Caco-2 (cell line): ENCODE measurements at regions not wholly inside any gene's neighbourhood (a gene's known extent, or its start where the extent isn't known, plus 50 kb on each side); places are given as distances from the start of the nearest gene placed in this dataset.
A peak's percentile ranks its signal among the peaks of the same experiment; 100 is the strongest.

Source experiments
- BruUV-seq: library from RNA; stranded (reverse); fragments of 400-500 nt; replicated peaks from 2 replicates; lab custom pipeline; 2021; lab: Mats Ljungman, UMichigan
- CTCF ChIA-PET: fragments of 300-600 bp; sonication (Branson Sonifier 250); formaldehyde crosslinking; loops from one replicate; lab custom pipeline; 2022; ENCODE audit warnings: antibody characterized with exemption; lab: Charles Lee
- POLR2A ChIA-PET: fragments of 300-600 bp; sonication (Branson Sonifier 250); formaldehyde crosslinking; loops from one replicate; lab custom pipeline; 2022; ENCODE audit warnings: antibody characterized with exemption; lab: Charles Lee
- DNase-seq, 2 experiments: peaks; one replicate each; pipeline versions ENCODE4 v3.0.0 to v3.0.0-alpha.2; 2020 to 2022
- H3K27me3 ChIP-seq: replicated peaks from 2 replicates; pipeline ENCODE4 v1.6.0; 2011; ENCODE audit warnings: low read length; ENCODE audit not compliant: control insufficient read depth, insufficient read depth
- H3K36me3 ChIP-seq: 2 replicates; pipeline ENCODE4 v1.5.1; 2011; ENCODE audit warnings: low read length; ENCODE audit not compliant: control insufficient read depth, insufficient read depth
- H3K4me1 ChIP-seq: fragments of 250-450 bp; sonication (Bioruptor Pico); 2 replicates; pipeline ENCODE4 v1.5.1; 2020; ENCODE audit warnings: mild to moderate bottlenecking
- H3K4me3 ChIP-seq: 2 replicates; pipeline ENCODE4 v1.5.1; 2011; ENCODE audit warnings: low read depth, mild to moderate bottlenecking, control low read depth, low read length
- H3K9me3 ChIP-seq: fragments of 250-450 bp; sonication (Bioruptor Pico); 2 replicates; pipeline ENCODE4 v1.5.1; 2020; ENCODE audit warnings: mild to moderate bottlenecking, moderate library complexity
- H3K27ac Mint-ChIP-seq: one replicate; pipeline ENCODE4 v1.8.0; 2022; ENCODE audit warnings: mixed read lengths; ENCODE audit not compliant: unreplicated experiment
- H3K27me3 Mint-ChIP-seq: one replicate; pipeline ENCODE4 v1.8.0; 2022; ENCODE audit warnings: mixed read lengths; ENCODE audit not compliant: insufficient read depth, unreplicated experiment
- H3K36me3 Mint-ChIP-seq: one replicate; pipeline ENCODE4 v1.8.0; 2022; ENCODE audit warnings: mild to moderate bottlenecking, mixed read lengths; ENCODE audit not compliant: insufficient read depth, unreplicated experiment
- H3K4me1 Mint-ChIP-seq: one replicate; pipeline ENCODE4 v1.8.0; 2022; ENCODE audit warnings: low read depth, mixed read lengths; ENCODE audit not compliant: unreplicated experiment
- H3K4me3 Mint-ChIP-seq: one replicate; pipeline ENCODE4 v1.8.0; 2022; ENCODE audit warnings: mild to moderate bottlenecking, moderate library complexity, mixed read lengths; ENCODE audit not compliant: unreplicated experiment
- H3K9me3 Mint-ChIP-seq: one replicate; pipeline ENCODE4 v1.8.0; 2022; ENCODE audit warnings: mixed read lengths; ENCODE audit not compliant: unreplicated experiment
- intact Hi-C: fragments of 100-400 bp; cut with micrococcal nuclease; formaldehyde crosslinking; loops from one replicate; pipeline ENCODE4 v1.10.0; 2022; ENCODE audit not compliant: unreplicated experiment
- TF ChIP-seq, protein P1 (sequence below), 2 experiments: fragments of 200-600 bp in 1 of 2; IDR thresholded peaks; 1 replicate in 1 of 2; 2 replicates in 1 of 2; pipeline versions ENCODE4 v1.5.1 to v1.8.0; 2011 to 2022; ENCODE audit warnings: antibody characterized with exemption in 1 of 2, control low read depth in 1 of 2, inconsistent platforms in 1 of 2, low read depth in 1 of 2, low read length in 1 of 2, mild to moderate bottlenecking in 1 of 2, moderate library complexity in 1 of 2; ENCODE audit not compliant: insufficient read depth in 1 of 2, severe bottlenecking in 1 of 2, unreplicated experiment in 1 of 2

DNA sequence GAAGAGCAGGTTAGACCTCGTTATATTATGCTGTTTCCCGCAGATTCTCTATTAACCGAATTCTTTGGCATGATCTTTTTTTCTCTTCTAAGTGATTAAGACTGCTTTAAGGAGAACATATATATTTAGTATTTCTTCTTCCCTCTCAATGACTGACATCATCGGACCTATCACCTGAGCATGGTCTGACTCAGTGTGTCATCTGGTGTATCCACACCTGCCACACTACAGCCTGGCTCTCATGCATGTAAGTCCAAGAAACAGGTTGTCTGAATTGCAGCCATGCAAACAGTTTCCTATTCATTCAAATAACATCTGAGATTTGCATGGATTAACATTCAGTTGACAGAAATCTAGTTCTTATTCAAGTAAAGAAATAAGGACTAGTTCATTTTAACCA lies 55.1 kb upstream of the CWC22 start:
- Mint-ChIP-seq H3K36me3 (no peaks in the 10 kb centered on the region), H3K27ac (no peak overlapping the region), H3K27me3 (no peaks in the 10 kb centered on the region), H3K4me3 (no peak overlapping the region), H3K4me1 (peaks cover 3% of the 10 kb centered on the region), H3K9me3 (no peaks in the 10 kb centered on the region)
- TF ChIP-seq, protein P1, sequence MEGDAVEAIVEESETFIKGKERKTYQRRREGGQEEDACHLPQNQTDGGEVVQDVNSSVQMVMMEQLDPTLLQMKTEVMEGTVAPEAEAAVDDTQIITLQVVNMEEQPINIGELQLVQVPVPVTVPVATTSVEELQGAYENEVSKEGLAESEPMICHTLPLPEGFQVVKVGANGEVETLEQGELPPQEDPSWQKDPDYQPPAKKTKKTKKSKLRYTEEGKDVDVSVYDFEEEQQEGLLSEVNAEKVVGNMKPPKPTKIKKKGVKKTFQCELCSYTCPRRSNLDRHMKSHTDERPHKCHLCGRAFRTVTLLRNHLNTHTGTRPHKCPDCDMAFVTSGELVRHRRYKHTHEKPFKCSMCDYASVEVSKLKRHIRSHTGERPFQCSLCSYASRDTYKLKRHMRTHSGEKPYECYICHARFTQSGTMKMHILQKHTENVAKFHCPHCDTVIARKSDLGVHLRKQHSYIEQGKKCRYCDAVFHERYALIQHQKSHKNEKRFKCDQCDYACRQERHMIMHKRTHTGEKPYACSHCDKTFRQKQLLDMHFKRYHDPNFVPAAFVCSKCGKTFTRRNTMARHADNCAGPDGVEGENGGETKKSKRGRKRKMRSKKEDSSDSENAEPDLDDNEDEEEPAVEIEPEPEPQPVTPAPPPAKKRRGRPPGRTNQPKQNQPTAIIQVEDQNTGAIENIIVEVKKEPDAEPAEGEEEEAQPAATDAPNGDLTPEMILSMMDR (IDR thresholded peaks at IDR 0.05; ENCODE audit: insufficient read depth in 1 of 2, low read depth in 1 of 2, low read length in 1 of 2, severe bottlenecking in 1 of 2, unreplicated experiment in 1 of 2) = no peak
- no TSS peak for BruUV-seq
- Histone ChIP-seq H3K27me3 (no peaks in the 10 kb centered on the region), H3K4me1 (peaks cover 21% of the 10 kb centered on the region), H3K4me3 (no peak overlapping the region), H3K36me3 (no peaks in the 10 kb centered on the region), H3K9me3 (no peaks in the 10 kb centered on the region)
- ChIA-PET CTCF (no interaction called here), POLR2A (interaction anchor here (0.5 kb wide), 1 partner anchor 118 kb away, joined by 5 read pairs; no protein-coding TSS in a partner anchor)
- DNase-seq = no peak
- intact Hi-C loops = no loop called here

DNA sequence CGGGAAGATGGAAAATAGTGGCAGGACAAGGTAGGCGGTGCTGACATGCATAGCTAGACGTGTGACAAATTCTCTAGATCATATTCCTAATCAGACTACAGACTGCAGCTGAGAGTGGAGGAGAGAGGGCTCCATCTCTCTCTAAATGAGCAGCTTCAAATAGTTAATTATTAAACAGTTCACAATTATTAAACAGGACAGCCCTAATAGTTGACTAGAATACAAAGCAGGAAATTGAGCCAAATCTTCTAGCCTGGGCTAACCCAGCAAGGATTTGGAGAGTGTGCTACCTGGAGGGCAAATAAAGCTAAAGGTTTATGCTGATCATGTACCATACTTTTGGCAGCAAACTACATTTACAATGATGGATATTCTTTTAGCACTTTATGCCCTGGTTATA lies 54.4 kb upstream of the CWC22 start:
- H3K36me3 ChIP-seq = no peaks in the 10 kb centered on the region
- peaks cover 28% of the 10 kb centered on the region for H3K4me1 ChIP-seq
- ChIA-PET POLR2A (no interaction called here), CTCF (interaction anchor here (0.6 kb wide), 1 partner anchor 1408 kb away, joined by 4 read pairs; no protein-coding TSS in a partner anchor)
- H3K4me3 ChIP-seq = no peak overlapping the region
- no peak overlapping the region for H3K27ac Mint-ChIP-seq
- no peaks in the 10 kb centered on the region for H3K27me3 ChIP-seq
- intact Hi-C loops = no loop called here
- H3K27me3 Mint-ChIP-seq = no peaks in the 10 kb centered on the region
- no peak for DNase-seq
- H3K9me3 ChIP-seq = no peaks in the 10 kb centered on the region
- BruUV-seq = no TSS peak
- peaks cover 9% of the 10 kb centered on the region for H3K4me1 Mint-ChIP-seq
- H3K4me3 Mint-ChIP-seq = no peak overlapping the region
- H3K9me3 Mint-ChIP-seq = no peaks in the 10 kb centered on the region
- TF ChIP-seq, protein P1 (IDR thresholded peaks at IDR 0.05; ENCODE audit: insufficient read depth in 1 of 2, low read depth in 1 of 2, low read length in 1 of 2, severe bottlenecking in 1 of 2, unreplicated experiment in 1 of 2) = no peak
- H3K36me3 Mint-ChIP-seq = peaks cover 3% of the 10 kb centered on the region

DNA sequence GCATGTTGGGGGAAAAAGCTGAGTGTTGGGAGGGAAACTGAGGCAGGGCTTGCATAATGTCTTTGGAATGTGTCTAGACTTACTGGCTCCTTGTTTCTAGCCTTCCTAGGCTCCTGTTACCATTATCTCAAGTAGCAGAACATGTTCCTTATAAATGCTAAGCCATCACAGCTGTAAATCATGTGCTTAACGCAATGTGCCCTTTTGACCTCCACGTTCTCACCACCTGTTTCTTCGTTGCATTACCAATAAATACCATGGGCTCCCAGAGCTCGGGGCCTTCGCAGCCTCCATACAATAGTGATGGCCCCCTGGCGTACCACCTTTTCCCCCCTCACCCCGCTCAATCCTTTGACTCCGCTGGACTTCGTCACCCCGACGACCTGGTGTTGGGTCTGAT lies 54.0 kb upstream of the CWC22 start:
- Mint-ChIP-seq H3K9me3 (no peaks in the 10 kb centered on the region), H3K4me1 (peaks cover 14% of the 10 kb centered on the region), H3K4me3 (no peak overlapping the region), H3K36me3 (peaks cover 5% of the 10 kb centered on the region), H3K27ac (no peak overlapping the region), H3K27me3 (no peaks in the 10 kb centered on the region)
- peak; percentile 18 to 39 for DNase-seq
- TF ChIP-seq, protein P1 (IDR thresholded peaks at IDR 0.05; ENCODE audit: insufficient read depth in 1 of 2, low read depth in 1 of 2, low read length in 1 of 2, severe bottlenecking in 1 of 2, unreplicated experiment in 1 of 2) = no peak
- intact Hi-C loops = no loop called here
- H3K9me3 ChIP-seq = no peaks in the 10 kb centered on the region
- H3K4me3 ChIP-seq = no peak overlapping the region
- no peaks in the 10 kb centered on the region for H3K36me3 ChIP-seq
- BruUV-seq = no TSS peak
- ChIA-PET POLR2A (no interaction called here), CTCF (interaction anchor here (0.6 kb wide), 1 partner anchor 1408 kb away, joined by 4 read pairs; no protein-coding TSS in a partner anchor)
- no peaks in the 10 kb centered on the region for H3K27me3 ChIP-seq
- peaks cover 32% of the 10 kb centered on the region for H3K4me1 ChIP-seq
